ENCODE measurements at regions not wholly inside any gene's neighbourhood (a gene's known extent, or its start where the extent isn't known, plus 50 kb on each side); places are given as distances from the start of the nearest gene placed in this dataset.

DNA sequence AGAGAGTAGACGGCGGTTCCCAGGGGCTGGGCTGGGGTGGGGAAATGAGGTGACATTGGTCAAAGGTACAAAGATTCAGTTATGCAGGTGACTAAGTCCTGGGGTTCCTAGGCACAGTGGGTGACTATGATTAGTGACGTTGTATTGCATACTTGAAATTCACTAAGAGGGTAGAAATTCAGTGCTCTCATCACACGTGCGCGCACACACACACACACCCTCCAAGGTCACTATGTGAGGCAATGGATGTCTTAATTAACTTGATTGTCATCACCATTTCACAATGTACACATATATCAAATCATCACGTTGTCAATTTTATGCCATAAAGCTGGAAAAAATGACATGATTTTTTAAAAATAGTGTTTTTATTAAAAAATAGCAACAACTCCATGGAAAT, 92.9 kb upstream of the ALKAL2 start:
- TF ChIP-seq Cebpa-rat (IDR thresholded peaks at IDR 0.05), result no peak
- no peaks in the 10 kb centered on the region for H3K27me3 ChIP-seq
- H3K9me3 ChIP-seq (replicated peaks in 1 of 11), result peaks cover 22 to 37% (median 31%) of the 10 kb centered on the region in 11 experiments
- no peak overlapping the region for H3K27ac ChIP-seq
- no peak overlapping the region for H3K4me3 ChIP-seq
- 0 out of 22 replicates have a peak, but pooled peaks cover 0 to 3% (median 0%) of the 10 kb centered on the region in 11 experiments for H3K36me3 ChIP-seq
- H3K4me2 ChIP-seq, result no peak overlapping the region
- peaks cover 0 to 9% (median 5%) of the 10 kb centered on the region in 10 experiments; a peak in 9 of 20 replicates for H3K4me1 ChIP-seq
- no peaks in the 10 kb centered on the region for H4K20me1 ChIP-seq
- H3K9ac ChIP-seq, result no peak overlapping the region

- 0 out of 22 replicates have a peak, but pooled peaks cover 0 to 3% (median 0%) of the 10 kb centered on the region in 11 experiments for H3K36me3 ChIP-seq
- H3K4me3 ChIP-seq, result no peak overlapping the region
- no peaks in the 10 kb centered on the region for H3K27me3 ChIP-seq
- no peaks in the 10 kb centered on the region for H4K20me1 ChIP-seq
- H3K27ac ChIP-seq, result no peak overlapping the region
- H3K4me1 ChIP-seq, result peaks cover 0 to 9% (median 5%) of the 10 kb centered on the region in 10 experiments; a peak in 9 of 20 replicates
- no peak overlapping the region for H3K4me2 ChIP-seq
- H3K9me3 ChIP-seq (replicated peaks in 1 of 11), result peaks cover 22 to 37% (median 31%) of the 10 kb centered on the region in 11 experiments
- no peak for TF ChIP-seq Cebpa-rat (IDR thresholded peaks at IDR 0.05)
- H3K9ac ChIP-seq, result no peak overlapping the region
Measured at GRCh38 chr2:380221-380620, 92.3 kb upstream of the ALKAL2 start.

DNA sequence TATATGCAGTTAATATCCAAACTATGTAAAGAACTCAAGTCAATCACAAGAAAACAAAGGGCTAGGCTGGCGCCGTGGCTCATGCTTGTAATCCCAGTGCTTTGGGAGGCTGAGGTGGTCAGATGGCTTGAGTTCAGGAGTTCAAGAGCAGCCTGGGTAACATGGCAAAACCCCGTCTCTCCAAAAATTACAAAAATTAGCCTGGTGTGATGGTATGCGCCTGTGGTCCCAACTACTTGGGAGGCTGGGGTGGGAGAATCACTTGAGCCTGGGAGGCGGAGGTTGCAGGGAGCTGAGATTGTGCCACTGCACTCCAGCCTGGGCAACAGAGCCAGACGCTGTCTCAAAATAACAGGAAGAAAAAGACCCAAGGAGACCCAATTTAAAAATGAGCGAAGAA, 91.9 kb upstream of the ALKAL2 start:
- H3K27me3 ChIP-seq, result no peaks in the 10 kb centered on the region
- peaks cover 22 to 37% (median 31%) of the 10 kb centered on the region in 11 experiments for H3K9me3 ChIP-seq (replicated peaks in 1 of 11)
- H3K36me3 ChIP-seq, result 0 out of 22 replicates have a peak, but pooled peaks cover 0 to 3% (median 0%) of the 10 kb centered on the region in 11 experiments
- H3K4me2 ChIP-seq, result no peak overlapping the region
- no peak overlapping the region for H3K4me3 ChIP-seq
- H3K27ac ChIP-seq, result no peak overlapping the region
- no peak overlapping the region for H3K9ac ChIP-seq
- no peaks in the 10 kb centered on the region for H4K20me1 ChIP-seq
- peaks cover 0 to 9% (median 5%) of the 10 kb centered on the region in 10 experiments; a peak in 9 of 20 replicates for H3K4me1 ChIP-seq
- TF ChIP-seq Cebpa-rat (IDR thresholded peaks at IDR 0.05), result no peak

DNA sequence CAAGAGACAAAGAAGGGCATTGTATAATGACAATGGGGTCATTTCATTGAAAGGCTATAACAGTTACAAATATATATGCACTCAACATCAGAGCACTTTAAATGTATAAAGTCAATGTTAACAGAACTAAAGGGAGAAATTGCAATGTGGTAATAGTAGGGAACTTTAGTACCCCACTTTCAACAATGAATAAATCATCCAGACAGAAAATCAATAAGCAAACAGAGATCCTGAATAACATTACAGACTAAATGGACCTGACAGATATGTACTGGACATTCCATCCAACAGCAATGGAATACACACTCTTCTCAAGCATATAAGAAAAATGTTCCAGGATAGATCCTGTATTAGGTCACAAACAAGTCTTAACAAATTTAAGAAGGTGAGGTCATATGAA, 90.5 kb upstream of the ALKAL2 start:
- no peak overlapping the region for H3K4me3 ChIP-seq
- H3K27ac ChIP-seq, result no peak overlapping the region
- H4K20me1 ChIP-seq, result no peaks in the 10 kb centered on the region
- no peak overlapping the region for H3K9ac ChIP-seq
- H3K9me3 ChIP-seq (replicated peaks in 1 of 11), result peaks cover 27 to 43% (median 39%) of the 10 kb centered on the region in 11 experiments
- H3K36me3 ChIP-seq, result 0 out of 22 replicates have a peak, but pooled peaks cover 0 to 3% (median 0%) of the 10 kb centered on the region in 11 experiments
- no peak for TF ChIP-seq Cebpa-rat (IDR thresholded peaks at IDR 0.05)
- H3K4me1 ChIP-seq, result no peaks in the 10 kb centered on the region
- no peak overlapping the region for H3K4me2 ChIP-seq
- H3K27me3 ChIP-seq, result no peaks in the 10 kb centered on the region

GRCh38 chr2:377414-377813, 89.5 kb upstream of the ALKAL2 start:
- 0 out of 22 replicates have a peak, but pooled peaks cover 0 to 3% (median 0%) of the 10 kb centered on the region in 11 experiments for H3K36me3 ChIP-seq
- no peak overlapping the region for H3K27ac ChIP-seq
- H4K20me1 ChIP-seq, result no peaks in the 10 kb centered on the region
- H3K4me3 ChIP-seq, result no peak overlapping the region
- H3K4me1 ChIP-seq, result no peaks in the 10 kb centered on the region
- no peak overlapping the region for H3K9ac ChIP-seq
- TF ChIP-seq Cebpa-rat (IDR thresholded peaks at IDR 0.05), result no peak
- H3K4me2 ChIP-seq, result no peak overlapping the region
- peaks cover 27 to 51% (median 42%) of the 10 kb centered on the region in 11 experiments for H3K9me3 ChIP-seq (replicated peaks in 1 of 11)
- no peaks in the 10 kb centered on the region for H3K27me3 ChIP-seq

DNA sequence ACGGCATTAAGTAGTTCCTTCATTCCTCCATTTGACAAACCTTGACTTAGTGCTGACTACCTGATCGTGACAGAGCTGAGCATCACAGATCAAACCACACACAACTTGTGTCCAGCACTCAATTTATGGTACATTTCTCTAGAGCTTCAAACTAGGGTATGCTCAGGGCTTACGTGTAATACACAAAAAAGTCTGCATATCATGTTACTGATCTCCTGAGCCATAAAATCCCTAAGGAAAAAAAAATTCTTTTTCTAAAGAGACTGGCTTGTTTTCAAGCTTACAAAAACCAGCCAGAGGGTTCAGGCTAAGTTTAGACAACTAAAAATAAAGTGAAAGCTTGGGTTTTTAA, 88.0 kb upstream of the ALKAL2 start:
- Histone ChIP-seq H3K9ac (no peak overlapping the region), H4K20me1 (no peaks in the 10 kb centered on the region), H3K4me3 (no peak overlapping the region), H3K27me3 (no peaks in the 10 kb centered on the region), H3K36me3 (0 out of 22 replicates have a peak, but pooled peaks cover 0 to 3% (median 0%) of the 10 kb centered on the region in 11 experiments), H3K4me2 (no peak overlapping the region), H3K4me1 (no peaks in the 10 kb centered on the region), H3K9me3 (replicated peaks in 1 of 11) (peaks cover 32 to 65% (median 55%) of the 10 kb centered on the region in 11 experiments), H3K27ac (no peak overlapping the region)
- TF ChIP-seq Cebpa-rat (IDR thresholded peaks at IDR 0.05), result no peak

- Histone ChIP-seq H3K4me2 (no peak overlapping the region), H3K27ac (no peak overlapping the region), H3K9ac (no peak overlapping the region), H3K27me3 (no peaks in the 10 kb centered on the region), H3K9me3 (replicated peaks in 1 of 11) (peaks cover 37 to 71% (median 59%) of the 10 kb centered on the region in 11 experiments), H4K20me1 (no peaks in the 10 kb centered on the region), H3K4me3 (no peak overlapping the region), H3K36me3 (0 out of 22 replicates have a peak, but pooled peaks cover 0 to 3% (median 0%) of the 10 kb centered on the region in 11 experiments), H3K4me1 (no peaks in the 10 kb centered on the region)
- TF ChIP-seq Cebpa-rat (IDR thresholded peaks at IDR 0.05), result no peak
Measured at GRCh38 chr2:375270-375955, 87.5 kb upstream of the ALKAL2 start.

DNA sequence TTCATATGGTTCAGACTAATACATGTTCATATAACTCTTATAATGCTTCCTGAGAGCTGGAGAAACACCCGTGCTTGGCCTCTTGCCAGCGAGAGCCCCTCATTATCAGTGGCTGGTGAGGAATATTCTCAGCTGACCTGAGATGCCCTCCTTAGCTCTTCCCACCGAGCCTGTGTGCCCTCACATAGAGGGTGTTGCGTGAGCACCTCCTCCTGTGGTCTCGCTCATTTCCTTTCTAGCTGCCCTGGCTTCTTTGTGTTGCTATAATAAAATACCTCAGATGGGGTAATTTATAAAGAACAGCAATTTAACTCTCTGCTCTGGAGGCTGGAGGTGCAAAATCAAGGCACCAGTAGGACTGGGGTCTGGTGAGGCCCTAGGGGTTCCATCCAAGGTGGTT, 80.5 kb upstream of the ALKAL2 start:
- Histone ChIP-seq H3K4me1 (peaks cover 0 to 12% (median 7%) of the 10 kb centered on the region in 10 experiments; a peak in 16 of 20 replicates), H4K20me1 (no peaks in the 10 kb centered on the region), H3K4me3 (no peak overlapping the region), H3K27ac (no peak overlapping the region), H3K9me3 (replicated peaks in 1 of 11) (peaks cover 35 to 71% (median 53%) of the 10 kb centered on the region in 11 experiments), H3K27me3 (no peaks in the 10 kb centered on the region), H3K4me2 (peak overlapping the region in 10 of 11 experiments; percentile 13 to 67 (median 58); a peak in 18 of 22 replicates), H3K9ac (no peak overlapping the region), H3K36me3 (no peaks in the 10 kb centered on the region)
- TF ChIP-seq Cebpa-rat (IDR thresholded peaks at IDR 0.05), result no peak

DNA sequence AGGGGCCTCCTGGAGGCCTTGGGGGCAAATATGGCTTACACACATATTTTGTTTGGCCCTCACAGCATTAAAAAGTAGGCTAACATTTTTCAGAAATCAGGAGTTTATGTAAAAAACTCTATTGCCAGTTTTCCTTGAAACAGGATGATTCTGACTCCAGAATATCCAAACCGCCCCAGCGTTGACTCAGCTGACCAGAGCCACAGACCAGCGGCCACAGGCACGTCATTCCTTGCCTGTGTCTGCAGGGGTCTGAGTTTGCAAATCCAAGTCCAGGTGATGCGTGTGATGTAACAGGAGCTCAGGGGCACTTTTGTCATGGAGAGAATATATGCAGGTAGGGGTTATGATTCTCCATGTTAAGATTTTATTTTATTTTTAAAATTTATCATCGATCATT, 79.4 kb upstream of the ALKAL2 start:
- no peaks in the 10 kb centered on the region for H3K27me3 ChIP-seq
- no peak for TF ChIP-seq Cebpa-rat (IDR thresholded peaks at IDR 0.05)

More for the DNA sequence above, 79.4 kb upstream of the ALKAL2 start:
- Histone ChIP-seq H3K9me3 (replicated peaks in 1 of 11) (peaks cover 46 to 73% (median 61%) of the 10 kb centered on the region in 11 experiments), H3K4me1 (peaks cover 0 to 12% (median 7%) of the 10 kb centered on the region in 10 experiments; a peak in 16 of 20 replicates), H4K20me1 (no peaks in the 10 kb centered on the region), H3K9ac (no peak overlapping the region), H3K4me3 (no peak overlapping the region), H3K27ac (no peak overlapping the region), H3K4me2 (no peak overlapping the region), H3K36me3 (0 out of 22 replicates have a peak, but pooled peaks cover 0 to 3% (median 0%) of the 10 kb centered on the region in 11 experiments)
